ENCODE measurements at regions not wholly inside any gene's neighbourhood (a gene's known extent, or its start where the extent isn't known, plus 50 kb on each side); places are given as distances from the start of the nearest gene placed in this dataset.

DNA sequence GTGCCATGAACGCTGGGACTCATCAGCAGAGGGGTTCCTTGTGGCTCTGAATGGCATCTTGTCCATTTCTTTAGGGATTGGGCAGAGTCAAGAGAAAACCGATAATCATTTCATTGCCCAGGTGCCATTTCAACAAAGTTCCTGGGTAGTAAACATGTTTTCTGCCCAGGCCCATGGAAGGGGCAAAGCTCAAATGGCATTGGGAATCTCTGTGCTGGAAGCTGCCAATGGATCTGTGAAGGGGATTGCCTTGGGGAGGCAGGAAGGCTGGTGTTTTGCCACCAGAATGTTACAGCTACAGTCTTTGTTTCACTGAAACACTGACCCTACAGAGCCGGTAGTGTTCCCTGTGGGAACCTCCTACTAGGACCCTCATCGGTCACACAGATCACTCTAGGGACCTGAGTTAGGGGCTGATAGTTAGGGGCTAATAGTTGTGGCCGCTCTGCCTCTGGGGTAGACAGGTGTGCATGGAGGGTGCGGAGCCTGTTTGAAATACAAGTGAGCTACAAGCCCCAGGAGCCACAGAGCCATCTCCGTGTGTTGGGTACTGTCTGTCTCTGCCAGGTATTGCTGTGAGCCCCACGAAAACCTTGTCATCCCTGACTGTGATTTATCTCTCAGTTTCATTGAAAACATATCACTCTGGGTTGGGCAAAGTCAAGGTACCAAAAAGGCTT lies 224.4 kb upstream of the COPS8 start:
- TF ChIP-seq CTCF (IDR thresholded peaks at IDR 0.05) (no peak), CHD2 (IDR thresholded peaks at IDR 0.05; ENCODE audit: low read length, partially characterized antibody) (no peak), NFIC (IDR thresholded peaks at IDR 0.05; ENCODE audit: borderline replicate concordance) (no peak)
